Muscle of leg (tissue), 3 donors: ENCODE measurements at regions not wholly inside any gene's neighbourhood (a gene's known extent, or its start where the extent isn't known, plus 50 kb on each side); places are given as distances from the start of the nearest gene placed in this dataset.
A peak's percentile ranks its signal among the peaks of the same experiment; 100 is the strongest.
"Not testable (repeated sequence)": the region's sequence is repeated elsewhere in the genome, so short reads cannot be mapped to it uniquely, and the experiment has no call there.

Experiments used
- DNase-seq: peaks from one replicate; pipeline ENCODE4 v3.0.0; 2013
- H3K27ac ChIP-seq: one replicate; pipeline ENCODE4 v1.5.1; 2013; ENCODE audit warnings: mild to moderate bottlenecking, low read length, control low read depth
- H3K27me3 ChIP-seq: one replicate; pipeline ENCODE4 v1.6.1; 2013; ENCODE audit warnings: low read length; ENCODE audit not compliant: control insufficient read depth, insufficient read depth
- H3K36me3 ChIP-seq: one replicate; pipeline ENCODE4 v1.6.1; 2013; ENCODE audit warnings: low read length; ENCODE audit not compliant: control insufficient read depth, insufficient read depth
- H3K4me1 ChIP-seq: one replicate; pipeline ENCODE4 v1.6.1; 2013; ENCODE audit warnings: low read length; ENCODE audit not compliant: control insufficient read depth, insufficient read depth
- H3K4me3 ChIP-seq: one replicate; pipeline ENCODE4 v1.5.1; 2013; ENCODE audit warnings: low read length, control low read depth
- H3K9me3 ChIP-seq: replicated peaks from 2 replicates; pipeline ENCODE4 v1.6.1; 2013; ENCODE audit warnings: low read depth, low read length; ENCODE audit not compliant: control insufficient read depth
- WGBS: methylation state at CpG from one replicate; pipeline ENCODE4 v1.1.5; 2013; ENCODE audit warnings: missing lambda C conversion rate; ENCODE audit not compliant: insufficient coverage; 5-methylcytosine and 5-hydroxymethylcytosine counted together

DNA sequence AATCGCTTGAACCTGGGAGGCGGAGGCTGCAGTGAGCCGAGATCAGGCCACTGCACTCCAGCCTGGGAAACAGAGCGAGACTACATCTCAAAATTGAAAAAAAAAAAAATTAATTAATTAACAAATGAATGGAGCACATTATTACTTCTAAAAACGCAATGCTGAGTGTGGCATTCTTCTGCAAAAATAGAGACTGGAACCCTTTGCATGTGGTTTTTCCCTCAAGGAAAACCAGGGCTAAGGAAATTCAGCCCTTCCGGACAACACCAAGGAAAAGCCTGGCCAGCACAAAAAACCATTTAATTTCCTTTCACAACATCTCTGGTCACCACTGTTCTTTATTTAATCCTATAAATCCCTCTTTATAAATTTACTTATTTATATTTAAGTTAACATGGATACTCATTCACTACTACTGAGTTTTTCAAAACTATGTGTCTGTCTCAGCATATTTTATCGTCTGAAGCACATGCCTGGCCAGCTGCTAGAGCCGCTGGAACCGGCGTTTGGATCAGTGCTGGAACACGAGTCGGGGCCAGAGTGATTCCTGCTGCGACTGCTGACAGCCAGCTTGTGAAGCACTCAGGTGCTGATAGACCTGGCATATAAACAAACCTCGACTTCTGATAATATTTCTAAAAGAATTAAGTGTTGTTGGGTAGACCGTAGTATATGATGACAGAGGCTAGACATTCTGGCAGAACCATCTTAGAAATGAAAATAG is 84.5 kb upstream of the WWC2 start:
- Histone ChIP-seq H3K9me3 (no peaks in the 10 kb centered on the region), H3K4me1 (no peaks in the 10 kb centered on the region), H3K36me3 (no peaks in the 10 kb centered on the region), H3K27ac (no peak overlapping the region), H3K4me3 (no peak overlapping the region), H3K27me3 (peaks cover 7% of the 10 kb centered on the region)
- WGBS: 27% methylated on average over 7 of the region's 15 CpGs
- DNase-seq: peak; percentile 70

- peaks cover 7% of the 10 kb centered on the region for H3K27me3 ChIP-seq
- H3K9me3 ChIP-seq: no peaks in the 10 kb centered on the region
- 81% methylated on average over 5 of the region's 10 CpGs for WGBS
- no peak for DNase-seq
- H3K4me1 ChIP-seq: no peaks in the 10 kb centered on the region
- no peak overlapping the region for H3K4me3 ChIP-seq
- H3K27ac ChIP-seq: no peak overlapping the region
- no peaks in the 10 kb centered on the region for H3K36me3 ChIP-seq
These were observed 85.4 kb upstream of the WWC2 start for GRCh38 chr4:183013730-183014002.

DNA sequence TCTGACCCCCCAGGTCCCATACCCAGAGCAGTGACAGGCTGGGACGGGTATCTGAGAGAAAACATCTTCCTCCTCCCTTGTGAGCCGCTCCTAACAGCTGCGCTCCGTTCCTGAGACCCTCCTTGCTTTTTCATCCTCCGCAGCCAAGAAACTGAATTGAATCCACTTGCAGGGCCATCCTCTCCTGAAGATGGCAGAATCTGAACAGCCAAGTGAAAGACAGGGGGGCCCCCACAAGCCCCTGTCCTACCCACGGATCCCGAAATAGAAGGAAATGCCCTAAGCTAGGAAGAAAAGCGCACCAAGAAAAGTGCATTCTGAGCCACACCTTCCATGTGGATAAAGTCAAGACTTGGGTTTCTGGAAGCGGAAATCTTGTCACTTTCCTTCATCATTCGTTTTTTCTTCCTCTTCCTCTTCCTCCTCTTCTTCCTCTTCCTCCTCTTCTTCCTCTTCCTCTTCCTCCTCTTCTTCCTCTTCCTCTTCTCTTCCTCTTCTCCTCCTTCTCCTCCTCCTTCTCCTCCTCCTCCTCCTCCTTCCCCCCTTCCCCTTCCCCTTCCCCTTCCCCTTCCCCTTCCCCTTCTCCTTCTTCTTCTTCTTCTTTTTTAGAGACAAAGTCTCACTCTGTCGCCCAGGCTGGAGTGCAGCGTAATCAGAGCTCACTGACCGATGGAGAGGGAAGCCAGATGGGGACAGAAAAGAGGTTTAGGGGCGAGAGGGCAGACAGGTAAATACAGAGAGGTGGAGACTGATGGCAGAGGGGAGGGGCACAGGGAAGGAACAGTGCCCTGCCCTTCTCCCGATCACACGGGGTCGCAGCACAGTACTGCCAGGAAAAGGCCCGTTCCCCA is 86.0 kb upstream of the WWC2 start:
- no peak overlapping the region for H3K4me3 ChIP-seq
- no peaks in the 10 kb centered on the region for H3K4me1 ChIP-seq
- WGBS: 73% methylated on average over 12 of the region's 18 CpGs
- peaks cover 10% of the 10 kb centered on the region for H3K27me3 ChIP-seq
- no peak for DNase-seq
- H3K36me3 ChIP-seq: no peaks in the 10 kb centered on the region
- H3K27ac ChIP-seq: no peak overlapping the region
- no peaks in the 10 kb centered on the region for H3K9me3 ChIP-seq

DNA sequence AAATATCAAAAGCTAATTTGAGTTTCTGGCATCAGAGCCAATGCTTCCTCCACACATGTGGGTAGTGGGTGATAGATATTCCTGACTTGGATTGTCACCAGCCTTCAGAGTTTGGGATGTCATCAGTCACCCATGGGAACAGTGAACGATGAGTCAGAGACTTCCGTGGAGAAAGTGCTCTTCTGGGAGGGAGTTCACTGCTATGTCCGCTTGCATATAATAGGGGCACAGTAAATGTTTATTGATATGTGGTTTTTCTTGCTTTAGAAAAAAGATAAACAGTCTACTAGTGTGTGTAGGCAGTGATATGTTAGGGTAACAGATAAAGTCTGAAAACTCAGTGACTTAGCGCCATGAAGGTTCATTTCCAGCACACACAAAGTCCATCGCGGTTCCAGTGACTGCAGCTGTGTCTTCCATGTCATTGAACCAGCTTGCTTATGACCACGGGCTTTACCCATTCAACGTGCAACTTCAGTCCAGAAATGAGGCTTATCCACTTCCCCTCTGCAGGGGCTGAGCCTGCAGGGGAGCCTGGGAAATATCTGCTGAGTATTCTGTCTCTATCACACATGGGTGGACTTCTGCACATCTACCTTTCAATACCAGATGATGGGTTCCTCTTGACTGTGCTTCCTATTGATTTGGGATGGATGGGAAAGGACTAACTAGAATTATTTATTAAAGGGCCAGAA is 87.7 kb upstream of the WWC2 start:
- 73% methylated on average over 8 of the region's 8 CpGs for WGBS
- DNase-seq: no peak
- H3K36me3 ChIP-seq: no peaks in the 10 kb centered on the region
- H3K9me3 ChIP-seq: no peaks in the 10 kb centered on the region
- H3K4me1 ChIP-seq: no peaks in the 10 kb centered on the region
- H3K27me3 ChIP-seq: peaks cover 10% of the 10 kb centered on the region
- no peak overlapping the region for H3K4me3 ChIP-seq
- no peak overlapping the region for H3K27ac ChIP-seq

DNA sequence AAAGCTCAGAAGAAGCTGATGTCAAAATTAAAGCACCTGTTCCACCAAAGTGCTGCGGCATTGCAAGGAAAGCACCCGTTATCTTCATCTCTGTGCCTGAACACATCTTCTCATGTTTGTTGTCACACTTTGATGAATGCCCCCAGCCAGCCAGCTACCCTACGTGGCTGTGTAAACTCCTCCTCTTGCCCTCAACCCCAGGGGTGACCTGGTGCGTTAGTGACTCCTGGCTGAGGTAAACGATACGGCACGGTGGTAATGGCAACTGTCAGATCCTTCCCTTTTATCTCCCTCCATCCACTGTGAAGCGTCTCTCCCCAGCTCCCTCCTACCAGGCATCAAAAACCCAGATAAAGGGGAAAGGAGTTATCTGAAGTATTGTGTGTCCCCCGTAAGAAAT is 90.6 kb upstream of the WWC2 start:
- Histone ChIP-seq H3K27me3 (peaks cover 10% of the 10 kb centered on the region), H3K36me3 (no peaks in the 10 kb centered on the region), H3K4me1 (no peaks in the 10 kb centered on the region), H3K9me3 (no peaks in the 10 kb centered on the region), H3K4me3 (no peak overlapping the region), H3K27ac (no peak overlapping the region)
- DNase-seq: no peak
- 48% methylated on average over 3 of the region's 9 CpGs for WGBS

- H3K4me3 ChIP-seq, H3K9me3 ChIP-seq, H3K4me1 ChIP-seq, DNase-seq, H3K27ac ChIP-seq, H3K36me3 ChIP-seq, H3K27me3 ChIP-seq: not testable (repeated sequence)
These were observed 87.2 kb upstream of the DCTD start for GRCh38 chr4:183004370-183004769.

- Histone ChIP-seq H3K4me1 (no peaks in the 10 kb centered on the region), H3K36me3 (no peaks in the 10 kb centered on the region), H3K27ac (no peak overlapping the region), H3K9me3 (peaks cover 4% of the 10 kb centered on the region), H3K4me3 (no peak overlapping the region), H3K27me3 (no peaks in the 10 kb centered on the region)
- no peak for DNase-seq
- no CpG with 5 or more reads among the region's 1 CpG for WGBS
These were observed 77.0 kb upstream of the DCTD start for GRCh38 chr4:182994171-182994570.

GRCh38 chr4:182978152-182978827 is 61.1 kb upstream of the DCTD start:
- no peak overlapping the region for H3K27ac ChIP-seq
- no peaks in the 10 kb centered on the region for H3K36me3 ChIP-seq
- WGBS: 87% methylated on average over 6 of the region's 8 CpGs

DNA sequence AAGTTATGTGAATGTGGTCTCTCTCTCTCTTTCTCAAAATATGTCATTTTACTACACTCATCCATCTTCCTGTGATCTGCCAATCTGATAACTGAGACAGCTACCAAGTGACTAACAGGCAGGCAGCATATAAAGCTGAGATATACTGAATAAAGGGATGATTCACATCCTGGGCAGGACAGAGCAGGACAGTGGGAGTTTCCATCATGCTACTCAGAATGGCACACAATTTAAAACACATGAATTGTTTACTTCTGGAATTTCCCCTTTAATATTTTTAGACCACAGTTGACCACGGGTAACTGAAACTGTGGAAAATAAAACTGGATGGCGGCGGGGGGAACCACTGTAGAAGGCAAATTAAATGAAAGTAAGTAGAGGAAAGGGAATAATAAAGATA is 58.6 kb upstream of the DCTD start:
- H3K27ac ChIP-seq: no peak overlapping the region
- WGBS: no CpG with 5 or more reads among the region's 3 CpGs
- DNase-seq: peak; percentile 31

More at GRCh38 chr4:182978152-182978827, 61.1 kb upstream of the DCTD start:
- H3K4me3 ChIP-seq: no peak overlapping the region
- no peak for DNase-seq
- H3K27me3 ChIP-seq: no peaks in the 10 kb centered on the region
- no peaks in the 10 kb centered on the region for H3K4me1 ChIP-seq
- H3K9me3 ChIP-seq: no peaks in the 10 kb centered on the region

DNA sequence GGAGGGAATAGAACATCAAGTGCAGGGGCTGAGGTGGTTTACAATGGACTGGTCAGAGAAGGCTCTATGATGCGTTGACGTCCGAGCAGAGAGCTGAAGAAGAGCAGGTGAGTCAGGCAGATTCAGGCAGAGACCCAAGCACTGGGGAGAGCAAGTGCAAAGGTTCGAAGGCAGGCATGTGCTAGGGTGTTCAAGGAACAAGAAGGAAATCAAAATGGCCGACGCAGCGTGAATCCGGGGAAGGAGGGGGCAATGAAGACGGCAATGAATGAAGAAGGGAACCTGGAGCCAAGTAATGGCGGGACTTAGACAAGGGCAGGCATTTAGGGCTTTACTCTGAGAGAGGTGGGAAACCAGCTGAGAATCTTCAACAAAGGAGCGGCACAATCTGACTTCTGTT is 56.8 kb upstream of the DCTD start:
- WGBS: 94% methylated on average over 11 of the region's 11 CpGs
- H3K9me3 ChIP-seq: no peaks in the 10 kb centered on the region
- no peaks in the 10 kb centered on the region for H3K4me1 ChIP-seq
- DNase-seq: no peak
- no peaks in the 10 kb centered on the region for H3K27me3 ChIP-seq
- no peaks in the 10 kb centered on the region for H3K36me3 ChIP-seq
- H3K4me3 ChIP-seq: no peak overlapping the region
- no peak overlapping the region for H3K27ac ChIP-seq

More for the DNA sequence above, 58.6 kb upstream of the DCTD start:
- Histone ChIP-seq H3K27me3 (no peaks in the 10 kb centered on the region), H3K36me3 (no peaks in the 10 kb centered on the region), H3K9me3 (no peaks in the 10 kb centered on the region), H3K4me1 (no peaks in the 10 kb centered on the region), H3K4me3 (no peak overlapping the region)
